CD4-positive, alpha-beta T cell treated with Interleukin-10 for 1 hour (primary cell): ENCODE measurements at regions not wholly inside any gene's neighbourhood (a gene's known extent, or its start where the extent isn't known, plus 50 kb on each side); places are given as distances from the start of the nearest gene placed in this dataset.

Experiments
- DNase-seq: peaks from one replicate; pipeline ENCODE4 v3.0.0-alpha.2; 2020

DNA sequence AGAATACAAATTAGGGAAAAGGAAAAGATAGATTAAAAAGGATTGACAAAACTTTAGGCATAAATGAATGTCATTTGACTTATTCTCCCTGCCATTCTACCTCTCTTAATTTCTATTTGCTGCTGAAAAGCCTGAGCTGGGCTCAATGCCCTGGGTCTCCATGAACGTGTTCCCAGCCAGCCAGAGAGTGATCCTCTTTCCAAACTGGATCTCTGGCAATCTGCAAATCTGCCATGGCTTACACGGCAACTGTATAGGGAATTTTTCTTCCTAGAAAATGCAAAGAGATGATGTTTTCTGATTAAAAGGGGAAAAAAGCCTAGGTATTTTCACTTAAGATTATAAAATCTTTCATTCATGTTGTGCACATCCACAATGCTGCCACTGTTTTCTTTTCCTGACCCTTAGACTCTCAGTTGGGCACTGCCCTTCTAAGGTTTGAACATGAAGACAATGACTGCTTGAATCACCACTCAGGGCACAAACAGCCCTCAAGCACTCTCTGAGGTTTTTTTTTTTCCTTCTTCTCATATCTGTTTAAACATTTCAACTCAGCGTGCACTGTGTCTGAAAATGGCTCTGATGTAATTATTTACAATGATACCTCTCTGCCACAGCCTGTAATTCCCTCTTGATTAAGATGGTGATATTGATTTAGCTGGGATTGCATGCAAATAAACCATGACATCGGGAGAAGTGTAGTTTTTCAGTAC is 60.3 kb downstream of the DACT1 start:
- no peak for DNase-seq

DNA sequence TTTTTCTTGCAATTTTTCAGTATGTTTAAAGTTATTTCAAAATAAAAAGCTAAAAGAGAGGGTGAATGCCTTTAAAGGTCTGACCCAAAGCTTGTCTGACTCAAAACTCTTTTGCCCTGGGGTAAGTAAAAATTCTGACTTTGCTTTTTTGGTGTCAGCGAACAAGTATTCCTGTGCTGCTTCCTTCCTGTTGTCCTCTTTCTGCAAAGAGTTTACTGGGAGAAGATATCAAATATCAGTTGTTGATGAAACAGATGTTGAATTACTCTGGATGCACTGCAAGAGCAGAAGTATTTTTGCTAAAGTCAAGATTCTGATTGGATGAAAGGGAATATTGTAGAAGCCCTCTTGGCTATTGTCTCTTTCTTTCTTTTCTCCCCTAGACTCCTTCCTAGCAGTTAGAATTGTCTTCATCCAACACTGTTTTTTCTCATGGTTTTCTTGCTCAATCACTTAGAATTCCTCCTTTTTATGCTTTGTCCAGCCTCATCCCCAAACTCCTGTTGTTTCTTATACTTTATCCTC is 62.0 kb downstream of the DACT1 start:
- DNase-seq, result no peak

- DNase-seq, result no peak
These were observed 63.4 kb downstream of the DACT1 start for GRCh38 chr14:58701156-58701555.

DNA sequence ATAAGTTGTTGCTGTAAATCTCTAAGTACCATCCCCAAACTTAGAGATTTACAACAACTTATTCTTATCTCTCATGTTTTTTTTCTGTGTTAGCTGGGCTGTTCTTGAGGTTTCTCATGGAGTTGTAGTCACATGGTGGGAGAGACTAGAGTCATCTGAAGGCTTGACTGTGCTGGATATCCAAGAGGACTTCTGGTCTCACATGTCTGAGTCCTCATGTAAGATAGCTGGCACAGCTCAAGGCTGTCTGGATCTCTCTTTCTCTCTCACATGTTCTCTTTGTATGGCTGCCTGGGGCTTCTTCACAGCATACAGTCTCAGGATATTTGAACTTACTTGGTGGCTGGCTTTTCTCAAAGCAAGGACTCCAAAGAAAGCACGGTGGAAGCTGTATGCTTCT is 63.8 kb downstream of the DACT1 start:
- DNase-seq, result no peak

DNA sequence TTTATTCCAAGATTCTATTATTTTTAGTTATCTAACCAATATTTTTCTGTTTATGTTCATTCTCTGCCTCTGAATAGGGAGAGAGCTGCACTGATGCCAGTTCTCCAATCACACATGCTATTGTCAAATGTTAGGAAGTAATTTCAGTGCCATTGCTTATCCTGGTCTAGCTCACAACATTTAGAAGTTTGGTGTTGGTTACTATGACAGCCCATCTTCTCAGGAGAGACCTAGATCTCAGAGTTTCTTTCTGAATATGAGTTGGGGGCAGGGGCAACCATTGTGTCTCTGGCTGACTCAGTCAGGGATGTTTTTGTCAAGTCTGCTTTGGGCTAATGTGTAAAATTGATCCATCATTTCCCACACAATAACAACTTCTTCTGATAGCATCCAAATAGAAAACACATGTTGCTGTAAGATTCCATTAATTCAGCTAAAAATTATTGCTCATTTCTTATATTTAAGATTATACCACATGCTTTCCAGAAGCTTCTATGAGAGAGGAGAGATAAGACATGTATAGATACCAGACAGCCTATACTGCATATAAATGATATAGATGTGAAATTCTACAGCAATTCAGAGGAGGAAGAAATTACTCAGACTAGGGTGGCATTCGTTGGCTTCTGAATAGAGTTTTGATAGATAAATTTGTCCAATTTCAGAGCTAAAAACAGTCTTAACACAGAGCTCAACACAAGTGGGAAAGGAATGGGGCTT is 64.8 kb downstream of the DACT1 start:
- DNase-seq, result no peak

- DNase-seq, result no peak
These were observed 65.4 kb downstream of the DACT1 start for GRCh38 chr14:58703161-58703506.

GRCh38 chr14:58705066-58705465 is 67.3 kb downstream of the DACT1 start:
- no peak for DNase-seq

- no peak for DNase-seq
These were observed 70.2 kb downstream of the DACT1 start for GRCh38 chr14:58707949-58708348.

GRCh38 chr14:58709949-58710348 is 72.2 kb downstream of the DACT1 start:
- no peak for DNase-seq

GRCh38 chr14:58711382-58711781 is 73.6 kb downstream of the DACT1 start:
- no peak for DNase-seq

- no peak for DNase-seq
These were observed 74.6 kb downstream of the DACT1 start for GRCh38 chr14:58712357-58712756.

GRCh38 chr14:58713677-58714076 is 75.9 kb downstream of the DACT1 start:
- no peak for DNase-seq

GRCh38 chr14:58716706-58717105 is 78.9 kb downstream of the DACT1 start:
- DNase-seq, result no peak

GRCh38 chr14:58717211-58717610 is 79.4 kb downstream of the DACT1 start:
- DNase-seq, result no peak

DNA sequence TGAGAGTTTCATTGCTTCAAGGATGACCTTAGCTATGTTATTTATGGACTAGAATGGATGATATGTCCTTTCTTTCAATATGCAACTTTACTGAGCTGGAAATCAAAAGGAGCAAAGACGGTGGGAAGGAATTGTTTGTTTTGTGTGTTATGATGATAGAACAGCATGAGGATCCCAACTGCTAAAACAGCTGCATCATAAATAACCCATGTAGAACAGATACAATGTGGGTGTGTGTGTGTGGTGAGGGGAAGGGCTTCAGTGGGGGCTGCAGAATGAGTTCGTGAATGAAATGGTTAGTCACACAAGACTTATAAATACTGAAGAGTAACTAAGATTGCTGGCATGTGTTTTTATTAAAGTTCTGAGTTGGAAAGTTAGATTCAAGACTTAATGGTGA is 80.1 kb downstream of the DACT1 start:
- DNase-seq, result no peak

DNA sequence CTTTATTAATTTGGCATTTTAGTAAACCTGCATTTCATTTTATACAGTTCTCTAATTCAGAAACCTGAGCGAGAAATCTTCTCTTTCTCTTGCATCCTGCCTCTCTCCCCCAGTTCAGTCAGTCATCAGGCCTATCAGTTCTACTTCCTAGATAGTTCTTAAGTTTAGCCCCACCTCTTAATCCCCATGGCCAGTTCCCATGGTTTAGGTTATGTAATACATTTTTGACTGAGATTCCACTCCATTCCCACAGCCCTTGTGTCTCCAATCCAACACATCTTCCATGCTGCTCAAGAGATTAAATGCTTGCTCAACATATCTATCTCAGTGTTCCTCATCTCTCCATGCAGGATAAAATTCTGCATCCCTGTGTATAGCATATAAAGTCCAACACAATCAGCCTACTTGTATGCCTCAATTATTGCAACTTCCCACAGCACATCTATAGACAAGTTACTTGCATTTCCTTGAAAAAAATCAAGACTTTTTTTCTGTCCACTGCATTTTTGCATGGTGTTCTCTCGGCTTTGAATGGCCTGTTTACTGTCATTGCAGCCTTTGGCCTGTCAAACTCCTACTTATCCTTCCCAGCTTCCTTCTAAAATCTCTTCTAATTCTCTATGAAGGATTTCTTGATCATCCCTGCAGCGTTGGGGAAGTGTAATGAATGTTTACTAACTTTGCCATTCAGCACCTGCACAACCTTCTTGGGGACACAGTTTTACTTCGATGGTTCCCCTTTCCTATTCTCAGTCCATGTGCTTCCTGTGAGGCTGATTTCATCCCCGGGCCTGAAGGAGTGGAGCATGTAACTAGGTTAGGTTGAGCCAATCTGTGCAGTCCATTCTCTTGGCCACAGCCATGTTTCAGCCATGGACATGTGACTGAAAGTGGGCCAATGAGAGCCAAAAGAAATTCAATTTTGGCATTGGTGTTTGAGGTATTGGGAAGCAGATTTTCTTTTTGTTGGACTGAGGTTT is 80.8 kb downstream of the DACT1 start:
- DNase-seq, result no peak

DNA sequence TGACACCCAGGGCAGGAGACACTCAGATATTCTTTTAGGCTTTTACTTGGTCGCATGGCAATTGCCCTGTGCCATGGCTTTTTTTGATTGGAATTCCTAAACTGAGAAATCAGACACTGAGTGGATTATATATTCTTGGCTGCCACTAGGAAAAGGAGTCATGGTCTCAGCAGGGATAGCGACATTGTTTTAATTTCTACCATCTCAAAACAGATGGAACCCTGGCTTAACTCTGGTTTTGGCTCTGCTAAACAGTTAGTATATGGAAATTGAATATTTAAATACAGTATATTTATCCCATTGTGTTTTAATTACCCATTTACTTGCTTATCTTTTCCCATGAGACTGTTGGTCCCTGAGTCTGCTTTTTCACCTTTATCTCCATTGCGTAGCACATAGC is 84.0 kb downstream of the DACT1 start:
- no peak for DNase-seq

DNA sequence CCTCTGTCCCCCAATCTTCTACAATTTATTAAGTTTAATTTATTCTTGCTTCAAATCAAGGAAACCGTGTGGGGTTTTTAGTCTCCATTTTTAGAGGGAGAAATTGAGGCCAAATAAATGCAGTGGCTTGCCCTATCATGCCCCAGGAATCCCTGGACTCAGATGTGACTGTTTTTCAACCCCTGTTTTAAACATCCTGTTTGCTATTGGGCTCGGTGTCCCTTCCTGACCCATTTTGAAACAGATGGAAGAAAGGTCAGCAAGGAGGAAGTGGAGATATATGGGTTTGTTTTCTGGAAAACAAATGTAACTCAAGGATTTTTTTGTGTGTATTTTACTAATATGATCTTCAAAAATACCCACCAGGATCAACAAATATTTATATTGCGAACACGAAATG is 84.7 kb downstream of the DACT1 start:
- no peak for DNase-seq

- no peak for DNase-seq
These were observed 86.4 kb downstream of the DACT1 start for GRCh38 chr14:58724206-58724605.

GRCh38 chr14:58724702-58725101 is 86.9 kb downstream of the DACT1 start:
- DNase-seq, result no peak

DNA sequence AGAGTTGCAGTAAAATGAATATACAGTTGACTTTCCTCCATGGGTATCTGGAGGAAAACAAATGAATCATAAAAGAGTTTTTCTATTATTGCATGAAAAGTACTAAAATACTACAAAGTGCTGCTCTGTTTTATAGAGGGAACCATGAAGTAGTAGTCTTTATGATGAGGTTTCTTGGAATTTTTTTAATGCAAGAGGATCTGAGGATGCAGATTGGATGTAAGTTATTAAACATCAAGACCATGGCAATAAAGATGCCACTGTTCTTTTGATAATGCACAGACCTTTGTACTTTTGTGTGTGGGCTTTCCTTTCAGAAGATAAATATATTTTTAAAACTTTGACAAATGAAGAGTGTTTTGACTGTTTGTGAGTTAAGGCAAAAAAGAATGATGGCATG is 87.5 kb downstream of the DACT1 start:
- no peak for DNase-seq

DNA sequence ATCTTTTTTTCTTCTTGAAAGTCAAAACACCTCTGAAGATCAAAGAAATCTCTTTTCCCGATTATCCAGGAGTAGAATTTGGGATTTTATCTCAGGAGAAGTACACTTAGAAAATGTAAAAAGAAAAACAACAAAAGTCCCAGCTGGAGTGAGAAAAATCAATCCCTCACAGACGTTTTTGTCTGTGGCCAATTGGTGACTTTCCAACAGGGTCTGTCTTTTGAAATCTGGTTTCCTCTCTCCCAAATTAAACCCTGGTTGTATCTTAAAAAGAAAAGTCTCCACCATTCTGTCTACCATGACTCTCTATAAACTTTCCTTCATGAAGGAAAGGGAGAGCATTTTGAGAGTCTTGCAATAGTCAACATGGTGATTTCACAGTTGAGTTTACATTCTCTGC is 88.1 kb downstream of the DACT1 start:
- no peak for DNase-seq

DNA sequence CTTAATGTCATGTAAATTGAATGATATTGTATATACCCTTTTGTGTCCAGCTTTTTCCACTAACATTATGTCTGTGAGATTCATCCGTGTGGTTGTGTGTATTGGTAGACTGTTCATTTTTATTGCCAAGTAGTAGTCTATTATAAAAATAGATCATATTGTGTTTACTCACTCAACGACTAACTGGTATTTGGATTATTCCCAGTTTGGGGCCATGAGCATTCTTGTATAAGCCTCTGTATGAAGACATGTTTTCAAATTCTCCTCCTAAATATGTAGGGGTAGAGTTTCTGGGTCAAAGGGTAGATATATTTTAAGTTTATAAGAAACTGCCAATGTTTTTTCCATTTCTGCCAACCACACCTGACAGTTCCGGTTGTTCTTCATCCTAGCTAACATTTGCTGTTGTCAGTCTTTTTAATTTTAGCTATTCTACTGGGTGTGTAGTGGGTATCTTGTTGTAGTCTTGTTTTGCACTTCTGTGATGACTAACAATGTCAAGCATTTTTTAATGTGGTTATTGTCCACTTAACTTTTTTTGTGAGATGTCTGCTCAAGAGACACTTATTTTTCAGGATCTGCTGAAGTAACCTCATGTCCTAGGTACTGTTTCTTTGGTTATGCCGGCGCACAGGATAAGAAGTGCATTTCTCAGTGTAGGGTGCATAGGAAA is 93.2 kb downstream of the DACT1 start:
- DNase-seq, result no peak
